ENCODE measurements at regions not wholly inside any gene's neighbourhood (a gene's known extent, or its start where the extent isn't known, plus 50 kb on each side); places are given as distances from the start of the nearest gene placed in this dataset.

DNA sequence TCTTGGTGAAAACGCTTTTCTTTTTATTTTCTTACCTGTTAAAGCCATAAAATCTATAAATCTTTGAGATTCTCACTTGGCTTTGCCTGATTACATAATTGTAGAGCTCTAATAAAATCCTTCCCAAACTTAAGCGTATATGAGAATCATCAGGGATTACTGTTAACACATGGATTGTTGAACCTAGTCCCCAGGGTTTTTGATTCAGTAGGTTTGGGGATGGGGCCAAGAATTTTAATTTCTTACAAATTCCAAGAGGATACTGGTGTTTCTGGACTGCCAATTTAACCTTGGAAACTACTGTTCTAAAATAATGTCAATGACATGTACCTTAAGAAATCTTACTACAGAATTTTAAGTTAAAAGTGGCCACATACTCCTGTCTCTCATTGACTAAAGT, 694.2 kb downstream of the BRINP3 start:
- H3K4me1 Mint-ChIP-seq (ENCODE audit: low read depth), result no peaks in the 10 kb centered on the region
- H3K4me3 Mint-ChIP-seq, result no peak overlapping the region
- no peaks in the 10 kb centered on the region for H3K27me3 Mint-ChIP-seq
- Histone ChIP-seq H3K4me3 (ENCODE audit: low read length) (no peak overlapping the region), H3K27me3 (ENCODE audit: control insufficient read depth in 1 of 2, insufficient read depth in 2 of 2, low read length in 2 of 2) (no peaks in the 10 kb centered on the region), H3K9me3 (ENCODE audit: control insufficient read depth in 1 of 2, insufficient read depth in 1 of 2, low read length in 2 of 2) (peaks cover 0 to 5% of the 10 kb centered on the region in 2 experiments), H3K27ac (ENCODE audit: low read depth in 1 of 2, low read length in 2 of 2) (no peak overlapping the region), H3K4me1 (ENCODE audit: insufficient read depth, low read length) (no peaks in the 10 kb centered on the region), H3K36me3 (ENCODE audit: insufficient read depth, low read length) (no peaks in the 10 kb centered on the region)
- H3K9me3 Mint-ChIP-seq, result peaks cover 4% of the 10 kb centered on the region
- intact Hi-C loops (cut with DNase I, micrococcal nuclease), result no loop called here
- TF ChIP-seq, protein P1, sequence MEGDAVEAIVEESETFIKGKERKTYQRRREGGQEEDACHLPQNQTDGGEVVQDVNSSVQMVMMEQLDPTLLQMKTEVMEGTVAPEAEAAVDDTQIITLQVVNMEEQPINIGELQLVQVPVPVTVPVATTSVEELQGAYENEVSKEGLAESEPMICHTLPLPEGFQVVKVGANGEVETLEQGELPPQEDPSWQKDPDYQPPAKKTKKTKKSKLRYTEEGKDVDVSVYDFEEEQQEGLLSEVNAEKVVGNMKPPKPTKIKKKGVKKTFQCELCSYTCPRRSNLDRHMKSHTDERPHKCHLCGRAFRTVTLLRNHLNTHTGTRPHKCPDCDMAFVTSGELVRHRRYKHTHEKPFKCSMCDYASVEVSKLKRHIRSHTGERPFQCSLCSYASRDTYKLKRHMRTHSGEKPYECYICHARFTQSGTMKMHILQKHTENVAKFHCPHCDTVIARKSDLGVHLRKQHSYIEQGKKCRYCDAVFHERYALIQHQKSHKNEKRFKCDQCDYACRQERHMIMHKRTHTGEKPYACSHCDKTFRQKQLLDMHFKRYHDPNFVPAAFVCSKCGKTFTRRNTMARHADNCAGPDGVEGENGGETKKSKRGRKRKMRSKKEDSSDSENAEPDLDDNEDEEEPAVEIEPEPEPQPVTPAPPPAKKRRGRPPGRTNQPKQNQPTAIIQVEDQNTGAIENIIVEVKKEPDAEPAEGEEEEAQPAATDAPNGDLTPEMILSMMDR (IDR thresholded peaks at IDR 0.05), result no peak
- no peak for DNase-seq
- H3K36me3 Mint-ChIP-seq (ENCODE audit: low read depth), result no peaks in the 10 kb centered on the region
- POLR2A ChIA-PET, result no interaction called here
- CTCF ChIA-PET, result no interaction called here
- ATAC-seq (ENCODE audit: poor library complexity), result no peak
- H3K27ac Mint-ChIP-seq, result no peak overlapping the region

DNA sequence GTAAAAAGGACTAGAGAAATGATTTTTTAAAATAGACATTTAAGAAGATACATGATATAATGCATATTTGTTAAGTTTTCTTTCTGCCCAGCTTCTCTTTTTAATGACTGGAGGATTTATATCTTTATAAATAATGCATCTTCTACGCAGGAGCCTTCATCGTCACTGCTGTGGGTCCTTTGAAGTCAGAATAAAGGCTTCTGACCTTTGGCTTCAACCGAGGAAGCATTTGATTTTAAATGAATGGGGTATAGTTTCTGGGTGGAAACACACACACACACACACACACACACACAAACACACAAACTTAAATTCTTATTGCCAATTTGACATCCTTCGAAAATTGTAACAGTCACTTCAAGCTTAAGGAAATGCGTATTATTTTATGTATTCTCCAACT, 690.9 kb downstream of the BRINP3 start:
- Histone ChIP-seq H3K4me3 (ENCODE audit: low read length) (no peak overlapping the region), H3K27ac (ENCODE audit: low read depth in 1 of 2, low read length in 2 of 2) (no peak overlapping the region), H3K4me1 (ENCODE audit: insufficient read depth, low read length) (no peaks in the 10 kb centered on the region), H3K27me3 (ENCODE audit: control insufficient read depth in 1 of 2, insufficient read depth in 2 of 2, low read length in 2 of 2) (no peaks in the 10 kb centered on the region), H3K9me3 (ENCODE audit: control insufficient read depth in 1 of 2, insufficient read depth in 1 of 2, low read length in 2 of 2) (no peaks in the 10 kb centered on the region), H3K36me3 (ENCODE audit: insufficient read depth, low read length) (no peaks in the 10 kb centered on the region)
- ChIA-PET CTCF (no interaction called here), POLR2A (no interaction called here)
- no peak overlapping the region for H3K27ac Mint-ChIP-seq
- ATAC-seq (ENCODE audit: poor library complexity) (no peak), DNase-seq (no peak)
- intact Hi-C loops (cut with DNase I, micrococcal nuclease), result no loop called here
- no peaks in the 10 kb centered on the region for H3K36me3 Mint-ChIP-seq (ENCODE audit: low read depth)
- no peak overlapping the region for H3K4me3 Mint-ChIP-seq
- TF ChIP-seq, protein P1 (IDR thresholded peaks at IDR 0.05), result no peak
- H3K4me1 Mint-ChIP-seq (ENCODE audit: low read depth), result no peaks in the 10 kb centered on the region
- H3K9me3 Mint-ChIP-seq, result peaks cover 10% of the 10 kb centered on the region
- no peaks in the 10 kb centered on the region for H3K27me3 Mint-ChIP-seq

DNA sequence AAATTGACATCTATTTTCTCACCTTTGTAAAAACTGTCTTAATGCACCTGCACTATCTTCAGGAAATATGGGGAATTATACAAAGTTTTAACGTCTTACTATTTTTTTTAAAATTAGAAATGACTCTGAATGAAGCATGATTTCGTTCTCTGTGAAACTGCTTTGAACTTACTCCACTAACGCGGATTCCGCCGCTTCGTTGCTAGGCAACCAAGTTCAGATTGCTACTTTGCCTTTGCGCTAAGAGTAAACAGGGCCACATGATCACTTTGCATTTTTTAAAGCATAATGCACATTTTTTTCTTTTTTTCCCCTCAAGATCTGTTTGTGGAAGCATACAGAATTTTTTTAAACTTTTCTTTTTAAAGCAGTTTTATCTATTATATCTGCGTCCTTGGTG, 690.5 kb downstream of the BRINP3 start:
- intact Hi-C loops (cut with DNase I, micrococcal nuclease), result no loop called here
- ATAC-seq (ENCODE audit: poor library complexity), result no peak
- CTCF ChIA-PET, result no interaction called here
- DNase-seq, result no peak
- POLR2A ChIA-PET, result no interaction called here
- Mint-ChIP-seq H3K9me3 (peaks cover 10% of the 10 kb centered on the region), H3K36me3 (ENCODE audit: low read depth) (no peaks in the 10 kb centered on the region), H3K4me3 (no peak overlapping the region), H3K27ac (no peak overlapping the region), H3K27me3 (no peaks in the 10 kb centered on the region), H3K4me1 (ENCODE audit: low read depth) (no peaks in the 10 kb centered on the region)
- no peaks in the 10 kb centered on the region for H3K9me3 ChIP-seq (ENCODE audit: control insufficient read depth in 1 of 2, insufficient read depth in 1 of 2, low read length in 2 of 2)
- H3K36me3 ChIP-seq (ENCODE audit: insufficient read depth, low read length), result no peaks in the 10 kb centered on the region
- no peaks in the 10 kb centered on the region for H3K27me3 ChIP-seq (ENCODE audit: control insufficient read depth in 1 of 2, insufficient read depth in 2 of 2, low read length in 2 of 2)
- no peak overlapping the region for H3K4me3 ChIP-seq (ENCODE audit: low read length)
- TF ChIP-seq, protein P1 (IDR thresholded peaks at IDR 0.05), result no peak
- no peaks in the 10 kb centered on the region for H3K4me1 ChIP-seq (ENCODE audit: insufficient read depth, low read length)
- no peak overlapping the region for H3K27ac ChIP-seq (ENCODE audit: low read depth in 1 of 2, low read length in 2 of 2)
